IMR-90 (cell line): ENCODE measurements at regions not wholly inside any gene's neighbourhood (a gene's known extent, or its start where the extent isn't known, plus 50 kb on each side); places are given as distances from the start of the nearest gene placed in this dataset.

ENCODE experiments used
- ATAC-seq: fragments of 200-7000 bp; cut with Tn5 transposase; 2 replicates; pipeline ENCODE4 v1.9.1; 2020; ENCODE audit warnings: low read depth, mild to moderate bottlenecking, moderate library complexity
- BruUV-seq: library from RNA; stranded (reverse); fragments of 400-500 nt; replicated peaks from 2 replicates; lab custom pipeline; 2021; lab: Mats Ljungman, UMichigan
- CTCF ChIA-PET: fragments of 300-600 bp; formaldehyde crosslinking; extraction: SDS; loops from one replicate; lab custom pipeline; 2021; ENCODE audit warnings: antibody characterized with exemption; lab: Yijun Ruan, JAX
- POLR2A ChIA-PET: fragments of 300-600 bp; sonication (Branson Sonifier 250); formaldehyde crosslinking; loops from one replicate; lab custom pipeline; 2022; ENCODE audit warnings: antibody characterized with exemption; ENCODE audit not compliant: unreplicated experiment; lab: Charles Lee
- DNase-seq: peaks from one replicate; pipeline ENCODE4 v3.0.0; 2013
- H2AFZ ChIP-seq: replicated peaks from 2 replicates; pipeline ENCODE3; 2013; ENCODE audit warnings: low read length, mild to moderate bottlenecking; ENCODE audit not compliant: poor library complexity
- H2AK5ac ChIP-seq: 2 replicates; pipeline ENCODE4 v1.6.1; 2013; ENCODE audit warnings: low read depth, low read length, inconsistent platforms
- H2AK9ac ChIP-seq: replicated peaks from 2 replicates; pipeline ENCODE3; 2013; ENCODE audit warnings: mild to moderate bottlenecking, low read depth, low read length, moderate library complexity; ENCODE audit not compliant: poor library complexity
- H2BK120ac ChIP-seq: 2 replicates; pipeline ENCODE4 v1.6.1; 2013; ENCODE audit warnings: low read depth, low read length, inconsistent platforms
- H2BK15ac ChIP-seq: 3 replicates; pipeline ENCODE4 v1.6.1; 2013; ENCODE audit warnings: low read depth, low read length, inconsistent platforms
- H2BK20ac ChIP-seq: 2 replicates; pipeline ENCODE4 v1.6.1; 2013; ENCODE audit warnings: low read depth, mild to moderate bottlenecking, inconsistent platforms, low read length, moderate library complexity
- H2BK5ac ChIP-seq: 2 replicates; pipeline ENCODE4 v1.6.1; 2013; ENCODE audit warnings: mild to moderate bottlenecking, low read depth, low read length, inconsistent platforms; ENCODE audit not compliant: poor library complexity, severe bottlenecking
- H3K14ac ChIP-seq: replicated peaks from 2 replicates; pipeline ENCODE4 v1.6.1; 2013; ENCODE audit warnings: low read depth, low read length, inconsistent platforms
- H3K18ac ChIP-seq: 2 replicates; pipeline ENCODE4 v1.6.1; 2013; ENCODE audit warnings: low read depth, low read length, control low read depth
- H3K23ac ChIP-seq: 2 replicates; pipeline ENCODE4 v1.6.1; 2013; ENCODE audit warnings: low read depth, low read length, inconsistent platforms
- H3K27ac ChIP-seq: 2 replicates; pipeline ENCODE4 v1.5.1; 2013; ENCODE audit warnings: mild to moderate bottlenecking, control low read depth, low read length; ENCODE audit not compliant: insufficient read depth
- H3K27me3 ChIP-seq: 2 replicates; pipeline ENCODE4 v1.6.1; 2013; ENCODE audit warnings: low read length; ENCODE audit not compliant: control insufficient read depth, insufficient read depth
- H3K36me3 ChIP-seq: 2 replicates; pipeline ENCODE4 v1.6.1; 2013; ENCODE audit warnings: low read length, mixed read lengths; ENCODE audit not compliant: control insufficient read depth, insufficient read depth
- H3K4ac ChIP-seq: 2 replicates; pipeline ENCODE4 v1.6.1; 2013; ENCODE audit warnings: low read depth, low read length, inconsistent platforms
- H3K4me1 ChIP-seq: 2 replicates; pipeline ENCODE4 v1.6.1; 2013; ENCODE audit warnings: low read length, mixed read lengths; ENCODE audit not compliant: control insufficient read depth, insufficient read depth
- H3K4me2 ChIP-seq: 2 replicates; pipeline ENCODE4 v1.6.1; 2013; ENCODE audit warnings: low read depth, mild to moderate bottlenecking, control low read depth, low read length, moderate library complexity
- H3K4me3 ChIP-seq: 2 replicates; pipeline ENCODE4 v1.5.1; 2013; ENCODE audit warnings: low read depth, mild to moderate bottlenecking, control low read depth, low read length, moderate library complexity; ENCODE audit not compliant: insufficient read depth
- H3K56ac ChIP-seq: 2 replicates; pipeline ENCODE4 v1.6.1; 2013; ENCODE audit warnings: low read length, inconsistent platforms; ENCODE audit not compliant: insufficient read depth; ENCODE audit errors: extremely low read depth
- H3K79me1 ChIP-seq, 2 experiments: 2 replicates each; pipeline ENCODE4 v1.6.1; 2013; ENCODE audit warnings: low read length in 2 of 2, inconsistent platforms in 1 of 2, low read depth in 1 of 2
- H3K9ac ChIP-seq: 2 replicates; pipeline ENCODE4 v1.6.1; 2013; ENCODE audit warnings: low read depth, low read length, control low read depth
- H3K9me1 ChIP-seq: 2 replicates; pipeline ENCODE4 v1.6.1; 2013; ENCODE audit warnings: low read length, inconsistent platforms; ENCODE audit not compliant: insufficient read depth
- H3K9me3 ChIP-seq: 2 replicates; pipeline ENCODE4 v1.6.1; 2013; ENCODE audit warnings: low read length; ENCODE audit not compliant: control insufficient read depth, insufficient read depth
- H4K20me1 ChIP-seq: 2 replicates; pipeline ENCODE4 v1.6.1; 2013; ENCODE audit warnings: low read length, inconsistent platforms; ENCODE audit not compliant: insufficient read depth
- H4K5ac ChIP-seq: 2 replicates; pipeline ENCODE4 v1.6.1; 2013; ENCODE audit warnings: mild to moderate bottlenecking, low read depth, low read length, control low read depth
- H4K8ac ChIP-seq, 2 experiments: 2 replicates each; pipeline ENCODE4 v1.6.1; 2013; ENCODE audit warnings: low read depth in 2 of 2, low read length in 2 of 2, control low read depth in 1 of 2, inconsistent platforms in 1 of 2
- H4K91ac ChIP-seq: 2 replicates; pipeline ENCODE4 v1.6.1; 2013; ENCODE audit warnings: low read depth, low read length, inconsistent platforms; ENCODE audit not compliant: insufficient read depth
- BHLHE40 ChIP-seq: fragments of 150-350 bp; IDR thresholded peaks from 2 replicates; pipeline ENCODE4 v1.6.1; 2016; ENCODE audit warnings: mild to moderate bottlenecking, low read depth, low read length
- CEBPB ChIP-seq: IDR thresholded peaks from 2 replicates; pipeline ENCODE4 v1.6.1; 2012; ENCODE audit warnings: low read depth, low read length, improper control_type of control experiment
- FOS ChIP-seq: fragments of 150-350 bp; IDR thresholded peaks from 2 replicates; pipeline ENCODE4 v1.6.1; 2016; ENCODE audit warnings: low read depth, low read length
- MAFK ChIP-seq: IDR thresholded peaks from 2 replicates; pipeline ENCODE4 v1.6.1; 2012; ENCODE audit warnings: low read depth, low read length, improper control_type of control experiment
- MAZ ChIP-seq: IDR thresholded peaks from 2 replicates; pipeline ENCODE4 v1.6.1; 2012; ENCODE audit warnings: low read depth, mild to moderate bottlenecking, low read length, improper control_type of control experiment, moderate library complexity, borderline replicate concordance
- NFE2L2 ChIP-seq: fragments of 150-350 bp; IDR thresholded peaks from 2 replicates; pipeline ENCODE4 v1.6.1; 2016; ENCODE audit warnings: low read depth, mild to moderate bottlenecking, low read length
- USF2 ChIP-seq: fragments of 150-350 bp; IDR thresholded peaks from 2 replicates; pipeline ENCODE4 v1.6.1; 2017; ENCODE audit warnings: mild to moderate bottlenecking, antibody characterized with exemption, low read length, low read depth
- WGBS, 2 experiments: methylation state at CpG; one replicate each; pipeline versions ENCODE4 v1.1.5 to v1.1.7; 2013; ENCODE audit warnings: missing lambda C conversion rate in 2 of 2; ENCODE audit not compliant: insufficient read length in 1 of 2; ENCODE audit errors: extremely low coverage in 2 of 2; 5-methylcytosine and 5-hydroxymethylcytosine counted together
- dilution Hi-C: fragments of 300-500 bp; cut with HindIII; formaldehyde crosslinking; loops from one replicate; pipeline ENCODE4 v1.14.3; 2018; ENCODE audit warnings: low sequenced_read_pairs; ENCODE audit not compliant: unreplicated experiment
- in situ Hi-C: fragments of 300-500 bp; cut with MboI; formaldehyde crosslinking; loops from 3 replicates; pipeline ENCODE4 v1.14.3; 2019; ENCODE audit warnings: low sequenced_read_pairs, inconsistent platforms, mixed read lengths
- intact Hi-C: fragments of 100-400 bp; cut with micrococcal nuclease; formaldehyde crosslinking; loops from 2 replicates; pipeline ENCODE4 v1.10.0; 2022

GRCh38 chr2:147631294-147631693 is 213.5 kb upstream of the ACVR2A start:
- Histone ChIP-seq H4K5ac (no peak overlapping the region), H3K9ac (no peak overlapping the region), H3K4me2 (no peak overlapping the region), H3K9me3 (no peaks in the 10 kb centered on the region), H4K8ac (no peak overlapping the region), H2BK120ac (no peak overlapping the region), H2BK5ac (no peak overlapping the region), H3K27me3 (no peaks in the 10 kb centered on the region), H3K23ac (no peak overlapping the region), H3K9me1 (no peaks in the 10 kb centered on the region), H4K20me1 (no peaks in the 10 kb centered on the region), H3K18ac (no peak overlapping the region), H2BK15ac (no peak overlapping the region), H2BK20ac (no peak overlapping the region), H3K79me1 (no peaks in the 10 kb centered on the region), H3K36me3 (no peaks in the 10 kb centered on the region), H4K91ac (no peak overlapping the region), H2AK9ac (no peak overlapping the region), H3K14ac (no peak overlapping the region), H2AK5ac (no peak overlapping the region), H3K4ac (no peak overlapping the region), H3K4me3 (no peak overlapping the region), H3K27ac (no peak overlapping the region), H2AFZ (no peak overlapping the region), H3K4me1 (peaks cover 3% of the 10 kb centered on the region; the same call in 1 of the 2 replicates), H3K56ac (no peak overlapping the region)
- BruUV-seq: no TSS peak
- ATAC-seq (no peak), DNase-seq (no peak)
- in situ Hi-C loops (no loop called here), intact Hi-C loops (no loop called here), dilution Hi-C loops (no loop called here)
- POLR2A ChIA-PET: no interaction called here
- no peak for TF ChIP-seq USF2
- TF ChIP-seq MAFK: no peak
- TF ChIP-seq CEBPB: no peak
- TF ChIP-seq FOS: no peak
- TF ChIP-seq NFE2L2: no peak
- no peak for TF ChIP-seq MAZ
- TF ChIP-seq BHLHE40: no peak
- WGBS, 2 experiments: no CpG with 5 or more reads among the region's 1 CpG
- CTCF ChIA-PET: no interaction called here
